ENCODE measurements at regions not wholly inside any gene's neighbourhood (a gene's known extent, or its start where the extent isn't known, plus 50 kb on each side); places are given as distances from the start of the nearest gene placed in this dataset.
"Not testable (repeated sequence)": the region's sequence is repeated elsewhere in the genome, so short reads cannot be mapped to it uniquely, and the experiment has no call there.

DNA sequence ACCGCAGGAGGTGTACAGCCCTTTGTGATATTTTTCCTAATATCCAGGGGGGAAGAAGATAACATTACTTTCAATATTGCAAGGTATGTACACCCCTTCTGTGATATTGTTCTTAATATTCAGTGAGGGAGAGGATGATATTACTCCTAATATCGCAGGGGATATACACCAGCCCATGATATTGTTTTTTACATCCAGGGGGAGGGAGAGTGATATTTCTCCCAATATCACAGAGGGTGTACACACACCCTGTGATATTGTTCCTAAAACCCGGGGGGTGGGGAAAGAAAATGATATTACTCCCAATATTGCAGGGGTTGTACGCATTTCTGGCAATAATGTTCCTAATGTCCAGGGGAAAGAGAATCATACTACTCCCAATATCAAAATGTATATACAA lies 58.0 kb upstream of the SLC25A48 start:
- no peak for ATAC-seq

DNA sequence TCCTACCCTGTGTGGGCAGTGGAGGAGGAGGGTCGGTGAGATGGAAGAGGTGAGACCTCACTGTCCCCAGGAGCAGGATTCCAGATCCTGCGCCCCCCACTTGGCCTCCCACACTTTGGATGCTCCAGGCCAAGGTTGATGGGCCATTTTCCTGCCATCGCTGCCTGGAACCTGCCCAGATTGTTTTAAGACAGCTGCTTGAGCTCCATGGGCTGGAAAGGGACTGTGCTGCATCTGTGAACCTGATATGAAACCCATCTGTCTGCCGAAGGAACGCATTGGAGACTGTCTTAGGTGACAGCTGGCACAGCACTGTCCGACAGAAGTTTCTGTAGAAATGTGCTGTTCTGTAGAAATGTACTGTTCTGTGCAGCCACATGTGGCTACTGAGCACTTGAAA lies 72.7 kb upstream of the SLC25A48 start:
- no peak for ATAC-seq

GRCh38 chr5:135759149-135759784 lies 75.2 kb upstream of the SLC25A48 start:
- no peak for ATAC-seq

DNA sequence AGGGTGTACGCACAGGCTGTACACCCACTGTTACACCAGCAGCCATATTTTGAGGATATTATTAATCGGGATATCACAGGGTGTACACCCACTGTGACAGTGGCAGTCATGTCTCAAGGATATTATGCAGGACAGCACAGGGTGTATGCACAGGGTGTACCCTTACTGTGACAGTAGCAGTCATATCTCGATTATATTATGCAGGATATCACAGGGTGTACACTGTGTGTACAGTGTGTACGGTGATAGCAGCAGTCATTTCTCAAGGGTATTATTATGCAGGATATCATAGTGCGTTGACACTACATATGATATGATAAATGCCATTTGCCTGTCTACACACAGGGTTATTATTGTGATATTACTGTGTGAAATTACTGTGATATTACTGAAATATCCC lies 80.5 kb upstream of the SLC25A48 start:
- ATAC-seq: no peak

DNA sequence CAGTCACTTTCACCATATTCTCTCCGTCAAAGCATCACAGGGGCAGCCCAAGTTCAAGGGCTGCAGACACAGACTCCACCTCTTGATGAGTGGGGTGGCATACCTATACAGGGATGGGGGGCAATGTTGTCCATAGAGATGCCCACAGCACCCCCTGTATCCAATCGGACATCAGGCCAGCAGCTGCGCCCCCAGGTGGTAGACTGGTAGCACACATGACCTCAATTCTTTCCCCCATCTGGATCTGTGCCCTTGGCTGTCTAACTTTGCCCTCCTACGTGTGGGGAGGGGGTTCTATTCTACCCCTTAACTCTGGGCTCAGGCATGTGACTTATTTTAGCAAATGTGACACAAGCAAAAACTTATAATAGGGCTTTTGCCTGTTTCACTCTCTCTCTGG lies 84.0 kb upstream of the SLC25A48 start:
- ATAC-seq: no peak

GRCh38 chr5:135747824-135748223 lies 86.6 kb upstream of the SLC25A48 start:
- ATAC-seq: peak; percentile 58

DNA sequence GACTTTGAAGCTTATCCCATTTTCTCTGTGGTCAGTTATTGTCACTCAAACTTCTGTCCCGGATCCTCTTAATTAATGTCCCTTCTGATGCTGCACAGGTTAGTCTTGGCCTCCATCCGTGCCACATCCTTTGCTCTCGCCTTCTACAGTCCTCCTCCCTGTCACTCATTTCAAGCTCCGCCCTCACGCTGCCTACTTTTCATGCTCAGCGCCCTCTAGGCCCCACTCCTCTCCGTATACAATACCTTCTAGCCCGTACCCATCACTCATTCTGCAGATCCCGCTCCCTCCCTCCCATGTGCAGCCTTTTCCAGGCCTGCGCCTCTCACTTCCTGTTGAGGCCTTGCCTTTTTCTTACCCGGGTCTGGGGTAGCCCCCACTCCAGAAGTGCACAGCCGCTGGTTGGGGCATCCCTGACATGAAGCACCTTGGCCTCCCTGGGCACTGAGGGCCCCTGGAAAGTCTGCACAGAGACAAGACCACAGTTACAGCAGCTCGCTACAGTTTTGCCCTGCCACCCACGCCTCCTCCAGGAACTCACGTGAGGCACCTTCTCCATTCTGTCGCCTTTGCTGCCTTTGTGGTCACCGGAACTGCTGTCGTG lies 88.5 kb upstream of the SLC25A48 start:
- no peak for ATAC-seq

DNA sequence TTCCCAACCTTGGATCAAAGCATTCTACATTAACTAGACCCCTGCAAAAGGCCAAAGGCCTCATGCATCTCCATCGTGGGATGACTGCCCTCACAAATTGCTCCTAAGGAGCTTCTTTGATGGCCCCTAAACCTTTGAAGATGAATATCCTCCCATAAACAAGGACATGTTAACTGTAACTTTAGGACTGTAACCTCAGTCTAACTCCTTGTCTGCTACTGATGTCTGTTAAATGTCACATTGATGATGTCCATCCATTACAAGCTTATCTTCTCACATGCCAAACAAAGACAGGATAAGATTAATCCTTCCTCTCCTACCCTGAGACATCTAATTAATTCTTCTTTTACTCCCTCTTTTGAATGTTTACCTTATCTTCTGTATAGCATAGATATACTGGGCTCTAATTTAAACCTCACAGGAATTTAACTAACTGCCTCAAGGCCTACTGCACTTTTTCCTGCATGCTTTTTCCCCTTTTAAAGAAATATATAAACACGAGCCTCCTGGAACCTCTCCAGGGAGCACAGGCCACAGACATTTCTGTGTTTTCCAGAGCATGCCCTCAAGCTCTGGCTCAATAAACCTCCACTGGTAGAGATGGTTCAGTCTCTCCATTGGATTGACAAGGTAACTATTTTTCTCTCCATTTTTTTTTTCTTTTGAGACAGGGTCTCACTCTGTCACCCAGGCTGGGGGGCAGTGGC lies 90.6 kb upstream of the SLC25A48 start:
- no peak for ATAC-seq

GRCh38 chr5:135743181-135743580 lies 91.3 kb upstream of the SLC25A48 start:
- ATAC-seq: no peak

GRCh38 chr5:135742240-135742639 lies 92.2 kb upstream of the SLC25A48 start:
- ATAC-seq: not testable (repeated sequence)

DNA sequence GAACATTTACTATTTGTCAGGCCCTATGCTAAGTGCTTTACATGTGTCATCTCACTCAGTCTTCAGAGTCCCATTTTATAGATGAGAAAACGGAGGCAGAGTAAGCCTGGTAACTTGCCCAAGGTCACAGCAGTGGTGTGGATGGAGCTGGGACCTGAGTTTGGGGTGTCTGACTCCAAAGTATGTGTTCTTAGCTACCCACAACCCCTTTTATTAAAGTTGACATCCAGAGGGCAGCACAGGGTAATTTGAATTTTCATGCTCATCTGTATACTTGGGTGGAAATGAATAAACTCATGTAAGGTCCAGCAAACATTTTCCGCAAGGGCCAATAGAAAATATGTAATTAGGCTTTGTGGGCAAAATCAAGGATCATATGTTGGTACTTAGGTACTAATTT lies 93.4 kb upstream of the SLC25A48 start:
- no peak for ATAC-seq

- no peak for ATAC-seq
Measured at GRCh38 chr5:135740475-135740874, 94.0 kb upstream of the SLC25A48 start.

- ATAC-seq: peak; percentile 94
Measured at GRCh38 chr5:135739383-135739981, 95.0 kb upstream of the SLC25A48 start.

- ATAC-seq: no peak
Measured at GRCh38 chr5:135738564-135738875, 95.9 kb upstream of the SLC25A48 start.

DNA sequence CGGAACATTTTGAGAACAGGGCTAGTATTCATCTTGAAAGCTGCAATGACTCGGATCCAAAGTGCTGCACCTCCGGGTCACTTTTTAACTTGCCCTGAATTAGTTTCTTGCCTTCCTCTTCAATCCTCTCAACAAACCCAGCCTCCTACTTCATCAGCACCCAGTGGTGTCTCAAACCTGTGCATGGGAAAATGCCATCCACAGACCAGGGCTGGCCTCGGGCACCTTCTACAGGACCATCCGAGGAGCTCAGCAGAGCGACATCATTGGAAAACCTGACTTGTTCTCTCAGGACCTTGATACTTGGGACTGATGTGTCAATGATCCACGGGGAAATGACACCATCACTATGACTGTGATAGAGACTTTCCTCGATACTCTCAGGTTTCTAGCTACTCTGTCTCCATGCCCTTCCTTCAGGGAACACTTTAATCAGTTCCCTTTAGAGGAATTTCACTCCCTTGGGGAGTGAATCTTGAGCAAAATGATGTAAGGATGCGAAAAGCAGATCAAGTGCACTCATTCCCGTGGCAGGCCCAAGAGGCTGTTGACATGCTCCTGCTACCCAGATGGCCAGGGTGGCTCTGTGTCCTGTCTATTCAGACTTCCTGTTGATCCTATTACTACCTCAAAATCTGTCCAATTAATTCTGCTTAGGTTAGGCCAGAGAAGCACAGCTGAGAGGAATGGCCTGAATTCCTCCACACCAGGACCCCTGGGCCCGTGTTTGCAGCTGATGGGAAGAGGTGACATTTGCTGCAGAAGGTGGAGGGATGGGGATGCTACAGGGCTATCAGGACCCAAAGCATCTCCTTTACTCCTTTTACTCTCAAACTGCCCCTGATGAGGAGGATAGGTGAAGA lies 96.5 kb upstream of the SLC25A48 start:
- ATAC-seq: no peak

- not testable (repeated sequence) for ATAC-seq
Measured at GRCh38 chr5:135736952-135737351, 97.5 kb upstream of the SLC25A48 start.

- ATAC-seq: no peak
Measured at GRCh38 chr5:135735831-135736230, 98.6 kb upstream of the SLC25A48 start.

- not testable (repeated sequence) for ATAC-seq
Measured at GRCh38 chr5:135734956-135735355, 99.5 kb upstream of the SLC25A48 start.

DNA sequence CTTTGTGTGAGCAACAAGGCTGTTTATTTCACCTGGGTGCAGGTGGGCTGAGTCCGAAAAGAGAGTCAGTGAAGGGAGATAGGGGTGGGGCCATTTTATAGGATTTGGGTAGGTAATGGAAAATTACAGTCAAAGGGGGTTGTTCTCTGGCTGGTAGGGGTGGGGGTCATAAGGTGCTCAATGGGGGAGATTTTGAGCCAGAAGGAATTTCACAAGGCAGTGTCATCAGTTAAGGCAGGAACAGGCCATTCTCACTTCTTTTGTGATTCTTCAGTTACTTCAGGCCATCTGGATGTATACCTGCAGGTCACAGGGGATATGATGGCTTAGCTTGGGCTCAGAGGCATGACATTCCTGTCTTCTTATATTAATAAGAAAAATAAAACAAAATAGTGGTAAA lies 103.4 kb upstream of the SLC25A48 start:
- ATAC-seq: not testable (repeated sequence)

GRCh38 chr5:135730161-135730560 lies 104.3 kb upstream of the SLC25A48 start:
- not testable (repeated sequence) for ATAC-seq

GRCh38 chr5:135729321-135729786 lies 105.1 kb upstream of the SLC25A48 start:
- no peak for ATAC-seq

GRCh38 chr5:135724617-135725016 lies 109.8 kb upstream of the SLC25A48 start:
- peak; percentile 68 for ATAC-seq

- ATAC-seq: no peak
Measured at GRCh38 chr5:135723491-135723890, 111.0 kb upstream of the SLC25A48 start.

All from esophagus mucosa (tissue), 1 donor.